ENCODE measurements at regions not wholly inside any gene's neighbourhood (a gene's known extent, or its start where the extent isn't known, plus 50 kb on each side); places are given as distances from the start of the nearest gene placed in this dataset.

GRCh38 chr5:174433098-174433497, 291.3 kb upstream of the MSX2 start:
- DNase-seq (ENCODE audit: low spot score) (no peak), ATAC-seq (ENCODE audit: low FRiP score) (no peak)
- TF ChIP-seq CTCF (IDR thresholded peaks at IDR 0.05), result no peak

- DNase-seq (ENCODE audit: low spot score) (no peak), ATAC-seq (ENCODE audit: low FRiP score) (no peak)
- TF ChIP-seq CTCF (IDR thresholded peaks at IDR 0.05), result no peak
Observed at GRCh38 chr5:174436750-174437149, 287.6 kb upstream of the MSX2 start.

- no peak for TF ChIP-seq CTCF (IDR thresholded peaks at IDR 0.05)
- DNase-seq (ENCODE audit: low spot score) (no peak), ATAC-seq (ENCODE audit: low FRiP score) (no peak)
Observed at GRCh38 chr5:174444479-174445188, 279.7 kb upstream of the MSX2 start.

GRCh38 chr5:174446446-174446845, 277.9 kb upstream of the MSX2 start:
- ATAC-seq (ENCODE audit: low FRiP score), result no peak
- DNase-seq (ENCODE audit: low spot score), result no peak
- no peak for TF ChIP-seq CTCF (IDR thresholded peaks at IDR 0.05)

- ATAC-seq (ENCODE audit: low FRiP score), result no peak
- DNase-seq (ENCODE audit: low spot score), result no peak
- TF ChIP-seq CTCF (IDR thresholded peaks at IDR 0.05), result no peak
Observed at GRCh38 chr5:174446988-174447387, 277.4 kb upstream of the MSX2 start.

GRCh38 chr5:174448041-174448440, 276.3 kb upstream of the MSX2 start:
- DNase-seq (ENCODE audit: low spot score) (no peak), ATAC-seq (ENCODE audit: low FRiP score) (no peak)
- TF ChIP-seq CTCF (IDR thresholded peaks at IDR 0.05), result no peak

- no peak for DNase-seq (ENCODE audit: low spot score)
- TF ChIP-seq CTCF (IDR thresholded peaks at IDR 0.05), result no peak
- no peak for ATAC-seq (ENCODE audit: low FRiP score)
Observed at GRCh38 chr5:174448662-174449061, 275.7 kb upstream of the MSX2 start.
